ENCODE measurements at regions not wholly inside any gene's neighbourhood (a gene's known extent, or its start where the extent isn't known, plus 50 kb on each side); places are given as distances from the start of the nearest gene placed in this dataset.

GRCh38 chr14:65187421-65188049 is 85.2 kb upstream of the MAX start:
- Histone ChIP-seq H3K27me3 (ENCODE audit: insufficient read depth, insufficient read length) (peaks cover 21% of the 10 kb centered on the region), H3K4me3 (ENCODE audit: insufficient read length, low read depth) (no peak overlapping the region), H3K4me1 (ENCODE audit: insufficient read depth, insufficient read length) (no peaks in the 10 kb centered on the region), H3K9me3 (ENCODE audit: insufficient read depth, low read length) (peaks cover 1% of the 10 kb centered on the region; the same call in 1 of the 2 replicates), H3K9ac (ENCODE audit: insufficient read length, low read depth) (no peak overlapping the region), H3K36me3 (ENCODE audit: insufficient read depth, insufficient read length, low read length) (no peaks in the 10 kb centered on the region)
- peak; percentile 66 for DNase-seq (ENCODE audit: low read depth, low spot score)
- no peak for TF ChIP-seq ZNF274 (IDR thresholded peaks at IDR 0.05; ENCODE audit: low read depth, low read length)
- TF ChIP-seq YY1 (IDR thresholded peaks at IDR 0.05; ENCODE audit: insufficient read depth, insufficient read length) = no peak
- TF ChIP-seq SUZ12 (IDR thresholded peaks at IDR 0.05; ENCODE audit: extremely low read depth, insufficient read depth, insufficient read length) = no peak

- no peaks in the 10 kb centered on the region for H3K36me3 ChIP-seq (ENCODE audit: insufficient read depth, insufficient read length, low read length)
- H3K4me1 ChIP-seq (ENCODE audit: insufficient read depth, insufficient read length) = no peaks in the 10 kb centered on the region
- H3K9ac ChIP-seq (ENCODE audit: insufficient read length, low read depth) = no peak overlapping the region
- no peaks in the 10 kb centered on the region for H3K9me3 ChIP-seq (ENCODE audit: insufficient read depth, low read length)
- peaks cover 12% of the 10 kb centered on the region for H3K27me3 ChIP-seq (ENCODE audit: insufficient read depth, insufficient read length)
- DNase-seq (ENCODE audit: low read depth, low spot score) = no peak
- TF ChIP-seq YY1 (IDR thresholded peaks at IDR 0.05; ENCODE audit: insufficient read depth, insufficient read length) = no peak
- TF ChIP-seq SUZ12 (IDR thresholded peaks at IDR 0.05; ENCODE audit: extremely low read depth, insufficient read depth, insufficient read length) = no peak
- no peak overlapping the region for H3K4me3 ChIP-seq (ENCODE audit: insufficient read length, low read depth)
These were observed 88.0 kb upstream of the MAX start for GRCh38 chr14:65190312-65190711.

- Histone ChIP-seq H3K4me1 (ENCODE audit: insufficient read depth, insufficient read length) (no peaks in the 10 kb centered on the region), H3K36me3 (ENCODE audit: insufficient read depth, insufficient read length, low read length) (no peaks in the 10 kb centered on the region), H3K9ac (ENCODE audit: insufficient read length, low read depth) (no peak overlapping the region), H3K27me3 (ENCODE audit: insufficient read depth, insufficient read length) (no peaks in the 10 kb centered on the region), H3K9me3 (ENCODE audit: insufficient read depth, low read length) (no peaks in the 10 kb centered on the region), H3K4me3 (ENCODE audit: insufficient read length, low read depth) (no peak overlapping the region)
- DNase-seq (ENCODE audit: low read depth, low spot score) = no peak
- TF ChIP-seq YY1 (IDR thresholded peaks at IDR 0.05; ENCODE audit: insufficient read depth, insufficient read length) = no peak
- no peak for TF ChIP-seq ZNF274 (IDR thresholded peaks at IDR 0.05; ENCODE audit: low read depth, low read length)
- TF ChIP-seq SUZ12 (IDR thresholded peaks at IDR 0.05; ENCODE audit: extremely low read depth, insufficient read depth, insufficient read length) = no peak
These were observed 89.4 kb upstream of the MAX start for GRCh38 chr14:65191716-65192115.

- no peaks in the 10 kb centered on the region for H3K27me3 ChIP-seq (ENCODE audit: insufficient read depth, insufficient read length)
- no peaks in the 10 kb centered on the region for H3K9me3 ChIP-seq (ENCODE audit: insufficient read depth, low read length)
- TF ChIP-seq SUZ12 (IDR thresholded peaks at IDR 0.05; ENCODE audit: extremely low read depth, insufficient read depth, insufficient read length) = no peak
- TF ChIP-seq ZNF274 (IDR thresholded peaks at IDR 0.05; ENCODE audit: low read depth, low read length) = no peak
- TF ChIP-seq YY1 (IDR thresholded peaks at IDR 0.05; ENCODE audit: insufficient read depth, insufficient read length) = no peak
- no peak for DNase-seq (ENCODE audit: low read depth, low spot score)
- no peaks in the 10 kb centered on the region for H3K36me3 ChIP-seq (ENCODE audit: insufficient read depth, insufficient read length, low read length)
- no peaks in the 10 kb centered on the region for H3K4me1 ChIP-seq (ENCODE audit: insufficient read depth, insufficient read length)
- no peak overlapping the region for H3K4me3 ChIP-seq (ENCODE audit: insufficient read length, low read depth)
- no peak overlapping the region for H3K9ac ChIP-seq (ENCODE audit: insufficient read length, low read depth)
These were observed 90.4 kb upstream of the MAX start for GRCh38 chr14:65192686-65193085.

GRCh38 chr14:65193916-65194590 is 91.7 kb upstream of the MAX start:
- no peak for DNase-seq (ENCODE audit: low read depth, low spot score)
- no peak for TF ChIP-seq YY1 (IDR thresholded peaks at IDR 0.05; ENCODE audit: insufficient read depth, insufficient read length)
- no peak for TF ChIP-seq ZNF274 (IDR thresholded peaks at IDR 0.05; ENCODE audit: low read depth, low read length)
- no peak for TF ChIP-seq SUZ12 (IDR thresholded peaks at IDR 0.05; ENCODE audit: extremely low read depth, insufficient read depth, insufficient read length)
- H3K9ac ChIP-seq (ENCODE audit: insufficient read length, low read depth) = no peak overlapping the region
- H3K27me3 ChIP-seq (ENCODE audit: insufficient read depth, insufficient read length) = no peaks in the 10 kb centered on the region
- no peaks in the 10 kb centered on the region for H3K36me3 ChIP-seq (ENCODE audit: insufficient read depth, insufficient read length, low read length)
- H3K9me3 ChIP-seq (ENCODE audit: insufficient read depth, low read length) = no peaks in the 10 kb centered on the region
- no peaks in the 10 kb centered on the region for H3K4me1 ChIP-seq (ENCODE audit: insufficient read depth, insufficient read length)
- no peak overlapping the region for H3K4me3 ChIP-seq (ENCODE audit: insufficient read length, low read depth)

GRCh38 chr14:65195042-65195719 is 92.9 kb upstream of the MAX start:
- no peaks in the 10 kb centered on the region for H3K4me1 ChIP-seq (ENCODE audit: insufficient read depth, insufficient read length)

GRCh38 chr14:65198346-65198745 is 96.0 kb upstream of the MAX start:
- DNase-seq (ENCODE audit: low read depth, low spot score) = no peak
- Histone ChIP-seq H3K4me1 (ENCODE audit: insufficient read depth, insufficient read length) (no peaks in the 10 kb centered on the region), H3K9ac (ENCODE audit: insufficient read length, low read depth) (no peak overlapping the region), H3K9me3 (ENCODE audit: insufficient read depth, low read length) (no peaks in the 10 kb centered on the region; the same call in 1 of the 2 replicates), H3K36me3 (ENCODE audit: insufficient read depth, insufficient read length, low read length) (no peaks in the 10 kb centered on the region), H3K27me3 (ENCODE audit: insufficient read depth, insufficient read length) (no peaks in the 10 kb centered on the region), H3K4me3 (ENCODE audit: insufficient read length, low read depth) (no peak overlapping the region)
- no peak for TF ChIP-seq YY1 (IDR thresholded peaks at IDR 0.05; ENCODE audit: insufficient read depth, insufficient read length)
- TF ChIP-seq ZNF274 (IDR thresholded peaks at IDR 0.05; ENCODE audit: low read depth, low read length) = no peak
- no peak for TF ChIP-seq SUZ12 (IDR thresholded peaks at IDR 0.05; ENCODE audit: extremely low read depth, insufficient read depth, insufficient read length)

More at GRCh38 chr14:65195042-65195719, 92.9 kb upstream of the MAX start:
- DNase-seq (ENCODE audit: low read depth, low spot score) = no peak
- Histone ChIP-seq H3K4me3 (ENCODE audit: insufficient read length, low read depth) (no peak overlapping the region), H3K9me3 (ENCODE audit: insufficient read depth, low read length) (no peaks in the 10 kb centered on the region), H3K36me3 (ENCODE audit: insufficient read depth, insufficient read length, low read length) (no peaks in the 10 kb centered on the region), H3K27me3 (ENCODE audit: insufficient read depth, insufficient read length) (no peaks in the 10 kb centered on the region), H3K9ac (ENCODE audit: insufficient read length, low read depth) (no peak overlapping the region)
- TF ChIP-seq ZNF274 (IDR thresholded peaks at IDR 0.05; ENCODE audit: low read depth, low read length) = no peak
- no peak for TF ChIP-seq YY1 (IDR thresholded peaks at IDR 0.05; ENCODE audit: insufficient read depth, insufficient read length)
- TF ChIP-seq SUZ12 (IDR thresholded peaks at IDR 0.05; ENCODE audit: extremely low read depth, insufficient read depth, insufficient read length) = no peak
